CD4-positive, alpha-beta T cell treated with Interleukin-10 for 1 hour (primary cell): ENCODE measurements at regions not wholly inside any gene's neighbourhood (a gene's known extent, or its start where the extent isn't known, plus 50 kb on each side); places are given as distances from the start of the nearest gene placed in this dataset.
"Not testable (repeated sequence)": the region's sequence is repeated elsewhere in the genome, so short reads cannot be mapped to it uniquely, and the experiment has no call there.

Experiments
- DNase-seq: peaks from one replicate; pipeline ENCODE4 v3.0.0-alpha.2; 2020

GRCh38 chr18:51248685-51249084 is 51.2 kb upstream of the MEX3C start:
- no peak for DNase-seq

GRCh38 chr18:51250006-51250405 is 52.5 kb upstream of the MEX3C start:
- DNase-seq, result no peak

- DNase-seq, result no peak
Observed at GRCh38 chr18:51250458-51251024, 53.1 kb upstream of the MEX3C start.

GRCh38 chr18:51251625-51252024 is 54.1 kb upstream of the MEX3C start:
- no peak for DNase-seq

- no peak for DNase-seq
Observed at GRCh38 chr18:51253476-51253875, 56.0 kb upstream of the MEX3C start.

- DNase-seq, result no peak
Observed at GRCh38 chr18:51255693-51256092, 58.2 kb upstream of the MEX3C start.

- no peak for DNase-seq
Observed at GRCh38 chr18:51257150-51257549, 59.7 kb upstream of the MEX3C start.

GRCh38 chr18:51260118-51260517 is 62.6 kb upstream of the MEX3C start:
- no peak for DNase-seq

- not testable (repeated sequence) for DNase-seq
Observed at GRCh38 chr18:51266077-51266476, 68.6 kb upstream of the MEX3C start.

- DNase-seq, result no peak
Observed at GRCh38 chr18:51266773-51267172, 69.3 kb upstream of the MEX3C start.

GRCh38 chr18:51273437-51273836 is 76.0 kb upstream of the MEX3C start:
- no peak for DNase-seq

- no peak for DNase-seq
Observed at GRCh38 chr18:51275712-51276476, 78.4 kb upstream of the MEX3C start.

GRCh38 chr18:51278045-51278649 is 80.7 kb upstream of the MEX3C start:
- DNase-seq, result peak; percentile 8

- no peak for DNase-seq
Observed at GRCh38 chr18:51279367-51279984, 82.0 kb upstream of the MEX3C start.

- no peak for DNase-seq
Observed at GRCh38 chr18:51287818-51288508, 90.5 kb upstream of the MEX3C start.

GRCh38 chr18:51288582-51288981 is 91.1 kb upstream of the MEX3C start:
- DNase-seq, result no peak

GRCh38 chr18:51290860-51291259 is 93.4 kb upstream of the MEX3C start:
- no peak for DNase-seq

- DNase-seq, result no peak
Observed at GRCh38 chr18:51300912-51301311, 103.4 kb upstream of the MEX3C start.

GRCh38 chr18:51301376-51301775 is 103.9 kb upstream of the MEX3C start:
- DNase-seq, result no peak

GRCh38 chr18:51316677-51317076 is 119.2 kb upstream of the MEX3C start:
- no peak for DNase-seq

- no peak for DNase-seq
Observed at GRCh38 chr18:51321696-51322095, 124.2 kb upstream of the MEX3C start.

GRCh38 chr18:51323961-51324360 is 126.5 kb upstream of the MEX3C start:
- DNase-seq, result no peak

GRCh38 chr18:51330148-51330547 is 132.7 kb upstream of the MEX3C start:
- DNase-seq, result no peak
